ENCODE measurements at regions not wholly inside any gene's neighbourhood (a gene's known extent, or its start where the extent isn't known, plus 50 kb on each side); places are given as distances from the start of the nearest gene placed in this dataset.

GRCh38 chr7:113752689-113753088, 166.1 kb downstream of the PPP1R3A start:
- intact Hi-C loops (cut with micrococcal nuclease) (no loop called here), dilution Hi-C loops (cut with HindIII; ENCODE audit: low sequenced_read_pairs, unreplicated experiment) (no loop called here), in situ Hi-C loops (cut with MboI; ENCODE audit: low sequenced_read_pairs) (no loop called here)
- Histone ChIP-seq H3K56ac (ENCODE audit: extremely low read depth, insufficient read depth, low read length) (no peak overlapping the region), H2AK9ac (replicated peaks; ENCODE audit: low read depth, low read length, poor library complexity) (no peak overlapping the region), H2BK15ac (ENCODE audit: low read depth, low read length) (no peak overlapping the region), H3K27ac (ENCODE audit: insufficient read depth, low read length) (no peak overlapping the region), H3K4me3 (ENCODE audit: insufficient read depth, low read depth, low read length) (no peak overlapping the region), H3K4me2 (ENCODE audit: low read depth, low read length) (no peak overlapping the region), H3K4me1 (ENCODE audit: control insufficient read depth, insufficient read depth, low read length) (no peaks in the 10 kb centered on the region), H4K5ac (ENCODE audit: low read depth, low read length) (no peak overlapping the region), H2AFZ (replicated peaks; ENCODE audit: low read length, poor library complexity) (no peak overlapping the region), H4K20me1 (ENCODE audit: insufficient read depth, low read length) (no peaks in the 10 kb centered on the region), H3K36me3 (ENCODE audit: control insufficient read depth, insufficient read depth, low read length) (no peaks in the 10 kb centered on the region), H3K9ac (ENCODE audit: low read depth, low read length) (no peak overlapping the region), H3K9me1 (ENCODE audit: insufficient read depth, low read length) (no peaks in the 10 kb centered on the region), H4K8ac (ENCODE audit: low read depth in 2 of 2, low read length in 2 of 2) (no peak overlapping the region), H2BK5ac (ENCODE audit: low read depth, low read length, poor library complexity, severe bottlenecking) (no peak overlapping the region), H3K79me1 (ENCODE audit: low read depth in 1 of 2, low read length in 2 of 2) (no peaks in the 10 kb centered on the region), H2AK5ac (ENCODE audit: low read depth, low read length) (no peak overlapping the region), H3K4ac (ENCODE audit: low read depth, low read length) (no peak overlapping the region), H3K27me3 (ENCODE audit: control insufficient read depth, insufficient read depth, low read length) (no peaks in the 10 kb centered on the region), H2BK120ac (ENCODE audit: low read depth, low read length) (no peak overlapping the region), H3K9me3 (ENCODE audit: control insufficient read depth, insufficient read depth, low read length) (no peaks in the 10 kb centered on the region), H2BK20ac (ENCODE audit: low read depth, low read length) (no peak overlapping the region), H3K23ac (ENCODE audit: low read depth, low read length) (no peak overlapping the region), H3K18ac (ENCODE audit: low read depth, low read length) (no peak overlapping the region), H3K14ac (replicated peaks; ENCODE audit: low read depth, low read length) (no peak overlapping the region), H4K91ac (ENCODE audit: insufficient read depth, low read depth, low read length) (no peak overlapping the region)
- DNase-seq (no peak), ATAC-seq (ENCODE audit: low read depth) (no peak)
- no CpG with 5 or more reads among the region's 3 CpGs for WGBS, 2 experiments (ENCODE audit: extremely low coverage in 2 of 2, insufficient read length in 1 of 2)
- ChIA-PET POLR2A (ENCODE audit: unreplicated experiment) (no interaction called here), CTCF (no interaction called here)
- BruUV-seq (replicated peaks), result no TSS peak
- no peak for TF ChIP-seq MXI1 (IDR thresholded peaks at IDR 0.05; ENCODE audit: borderline replicate concordance, low read depth, low read length)
- TF ChIP-seq RAD21 (IDR thresholded peaks at IDR 0.05; ENCODE audit: low read length), result no peak
- TF ChIP-seq FOS (IDR thresholded peaks at IDR 0.05; ENCODE audit: low read depth, low read length), result no peak
- TF ChIP-seq CHD1 (IDR thresholded peaks at IDR 0.05; ENCODE audit: low read depth, low read length), result no peak
- TF ChIP-seq BHLHE40 (IDR thresholded peaks at IDR 0.05; ENCODE audit: low read depth, low read length), result no peak
- TF ChIP-seq NFE2L2 (IDR thresholded peaks at IDR 0.05; ENCODE audit: low read depth, low read length), result no peak
- TF ChIP-seq POLR2A (IDR thresholded peaks at IDR 0.05; ENCODE audit: low read depth, low read length), result no peak
- no peak for TF ChIP-seq CEBPB (IDR thresholded peaks at IDR 0.05; ENCODE audit: low read depth, low read length)
- peak; percentile 33; the same call in 1 of the 2 replicates for TF ChIP-seq MAFK (IDR thresholded peaks at IDR 0.05; ENCODE audit: low read depth, low read length)

All from IMR-90 (cell line).